ENCODE measurements at regions not wholly inside any gene's neighbourhood (a gene's known extent, or its start where the extent isn't known, plus 50 kb on each side); places are given as distances from the start of the nearest gene placed in this dataset.
"Not testable (repeated sequence)": the region's sequence is repeated elsewhere in the genome, so short reads cannot be mapped to it uniquely, and the experiment has no call there.

DNA sequence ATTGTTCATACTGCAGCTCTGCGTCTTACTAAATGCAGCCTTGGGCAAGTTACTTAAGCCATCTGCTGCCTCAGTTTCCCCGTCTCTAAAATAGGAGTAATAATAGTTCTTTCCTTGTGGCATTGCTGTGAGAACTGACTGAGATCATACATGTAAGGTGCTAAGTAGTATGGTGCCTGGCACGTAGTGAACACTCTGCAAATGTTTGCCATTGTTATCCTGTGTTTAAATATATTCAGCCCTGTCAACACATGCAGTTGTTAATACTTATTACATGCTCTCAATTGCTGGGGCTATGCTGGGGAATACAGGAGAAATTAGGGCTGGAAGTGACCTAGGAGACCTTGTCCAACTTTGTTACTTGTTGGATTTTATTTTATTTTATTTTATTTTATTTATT, 105.2 kb upstream of the RAI14 start:
- Mint-ChIP-seq H3K36me3 (ENCODE audit: insufficient read depth in 2 of 2) (peaks cover 0 to 2% of the 10 kb centered on the region in 2 donors), H3K4me1 (ENCODE audit: low read depth) (no peaks in the 10 kb centered on the region), H3K9me3 (peaks cover 3 to 6% of the 10 kb centered on the region in 2 donors), H3K4me3 (no peak overlapping the region), H3K27ac (no peak overlapping the region), H3K27me3 (ENCODE audit: low read depth) (peaks cover 12% of the 10 kb centered on the region)
- DNase-seq (no peak), ATAC-seq (replicated peaks in 1 of 2) (no peak)

DNA sequence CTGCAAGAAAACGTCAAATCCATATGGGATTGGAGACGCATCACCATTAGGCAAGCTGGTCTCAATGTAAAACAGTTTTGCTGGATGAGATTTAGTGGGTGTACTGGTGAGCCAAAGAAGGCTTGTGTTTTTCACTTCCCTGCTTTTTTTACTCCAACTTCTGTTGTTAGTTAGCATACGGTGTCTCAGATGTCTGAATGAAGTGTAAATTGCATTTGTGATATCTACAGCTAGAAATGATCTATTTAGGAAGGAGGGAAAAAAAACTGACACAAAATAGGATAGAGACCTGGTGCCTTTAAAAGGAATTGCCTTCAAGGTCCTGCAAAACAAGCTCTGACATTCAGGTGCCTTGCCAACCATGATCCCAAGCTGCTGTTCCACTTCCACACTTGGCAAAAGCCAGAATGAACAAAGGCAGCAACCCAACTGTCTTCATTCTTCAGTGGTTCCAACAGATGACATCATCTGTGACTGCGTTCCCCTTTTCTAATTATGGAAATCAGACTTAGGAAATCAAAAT, 104.2 kb upstream of the RAI14 start:
- DNase-seq = no peak
- no peak for ATAC-seq (replicated peaks in 1 of 2)
- peaks cover 0 to under 1% of the 10 kb centered on the region in 2 donors for H3K9me3 Mint-ChIP-seq
- peaks cover 0 to 1% of the 10 kb centered on the region in 2 donors for H3K36me3 Mint-ChIP-seq (ENCODE audit: insufficient read depth in 2 of 2)
- no peak overlapping the region for H3K27ac Mint-ChIP-seq
- H3K27me3 Mint-ChIP-seq (ENCODE audit: low read depth) = peaks cover 8% of the 10 kb centered on the region
- no peak overlapping the region for H3K4me3 Mint-ChIP-seq
- H3K4me1 Mint-ChIP-seq (ENCODE audit: low read depth) = no peaks in the 10 kb centered on the region

DNA sequence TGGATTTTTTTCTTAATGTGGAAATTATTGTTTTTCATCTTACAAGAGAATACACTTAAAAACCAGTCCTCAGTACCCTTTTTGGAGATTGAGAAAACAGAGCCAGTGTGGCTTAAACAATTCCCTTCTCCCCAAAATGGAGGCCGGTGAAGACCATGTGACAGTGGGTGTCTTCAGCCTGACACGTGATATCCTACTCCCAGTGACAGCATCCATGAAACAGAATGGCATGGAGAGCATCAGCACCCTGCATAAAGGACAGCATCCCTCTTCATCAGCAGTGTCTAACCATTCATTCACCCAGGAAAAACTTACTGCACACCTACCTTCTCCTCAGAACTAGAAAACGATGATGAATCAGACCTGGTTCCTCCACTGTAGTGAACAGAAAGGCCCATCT, 103.4 kb upstream of the RAI14 start:
- DNase-seq (no peak), ATAC-seq (replicated peaks in 1 of 2) (no peak)
- no peak overlapping the region for H3K27ac Mint-ChIP-seq
- H3K36me3 Mint-ChIP-seq (ENCODE audit: insufficient read depth in 2 of 2) = no peaks in the 10 kb centered on the region
- H3K4me1 Mint-ChIP-seq (ENCODE audit: low read depth) = no peaks in the 10 kb centered on the region
- no peak overlapping the region for H3K4me3 Mint-ChIP-seq
- H3K27me3 Mint-ChIP-seq (ENCODE audit: low read depth) = peaks cover 8% of the 10 kb centered on the region
- H3K9me3 Mint-ChIP-seq = no peaks in the 10 kb centered on the region

DNA sequence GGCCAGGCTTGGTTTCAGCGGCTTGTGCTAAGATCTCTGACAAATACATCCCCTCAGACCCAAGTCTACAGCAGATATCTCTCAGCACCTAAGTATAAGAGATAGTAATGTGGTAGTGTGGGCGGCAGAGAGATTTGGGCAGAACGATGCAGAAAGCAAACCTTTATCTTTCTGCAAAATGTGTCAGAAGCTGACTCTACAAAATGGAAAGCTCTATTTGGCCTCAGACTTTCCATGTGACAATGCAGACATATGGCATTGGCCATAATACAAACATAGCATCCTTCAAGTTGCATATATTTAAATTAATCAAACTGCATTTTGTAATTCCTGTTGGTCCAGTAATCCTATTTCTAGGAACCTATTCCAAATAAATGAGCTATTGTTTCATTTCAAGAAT, 102.5 kb upstream of the RAI14 start:
- no peak overlapping the region for H3K4me3 Mint-ChIP-seq
- H3K9me3 Mint-ChIP-seq = no peaks in the 10 kb centered on the region
- DNase-seq (no peak), ATAC-seq (replicated peaks in 1 of 2) (no peak)
- H3K4me1 Mint-ChIP-seq (ENCODE audit: low read depth) = no peaks in the 10 kb centered on the region
- peaks cover 6% of the 10 kb centered on the region for H3K27me3 Mint-ChIP-seq (ENCODE audit: low read depth)
- no peaks in the 10 kb centered on the region for H3K36me3 Mint-ChIP-seq (ENCODE audit: insufficient read depth in 2 of 2)
- no peak overlapping the region for H3K27ac Mint-ChIP-seq

DNA sequence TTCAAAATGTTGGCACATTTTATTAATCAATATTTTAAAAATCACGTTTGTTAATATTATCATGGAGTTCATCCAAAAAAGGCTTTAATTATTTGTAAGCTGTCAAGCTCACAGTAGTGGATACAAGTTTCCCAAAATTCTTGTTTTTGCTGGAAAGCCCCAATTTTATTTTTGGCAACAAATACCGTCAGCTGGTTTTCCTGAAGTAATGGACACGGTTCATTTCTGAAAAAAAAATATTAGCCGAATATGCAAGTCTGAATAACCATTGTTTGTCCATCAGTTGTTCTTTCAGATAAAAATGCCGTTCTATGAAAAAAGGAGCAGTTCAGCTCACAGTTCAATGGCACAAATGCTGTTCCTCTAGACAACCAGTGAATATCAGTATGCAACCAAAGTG, 101.5 kb upstream of the RAI14 start:
- Mint-ChIP-seq H3K4me1 (ENCODE audit: low read depth) (no peaks in the 10 kb centered on the region), H3K4me3 (no peak overlapping the region), H3K27me3 (ENCODE audit: low read depth) (no peaks in the 10 kb centered on the region), H3K27ac (no peak overlapping the region), H3K36me3 (ENCODE audit: insufficient read depth in 2 of 2) (no peaks in the 10 kb centered on the region), H3K9me3 (no peaks in the 10 kb centered on the region)
- DNase-seq = no peak
- no peak for ATAC-seq (replicated peaks in 1 of 2)

DNA sequence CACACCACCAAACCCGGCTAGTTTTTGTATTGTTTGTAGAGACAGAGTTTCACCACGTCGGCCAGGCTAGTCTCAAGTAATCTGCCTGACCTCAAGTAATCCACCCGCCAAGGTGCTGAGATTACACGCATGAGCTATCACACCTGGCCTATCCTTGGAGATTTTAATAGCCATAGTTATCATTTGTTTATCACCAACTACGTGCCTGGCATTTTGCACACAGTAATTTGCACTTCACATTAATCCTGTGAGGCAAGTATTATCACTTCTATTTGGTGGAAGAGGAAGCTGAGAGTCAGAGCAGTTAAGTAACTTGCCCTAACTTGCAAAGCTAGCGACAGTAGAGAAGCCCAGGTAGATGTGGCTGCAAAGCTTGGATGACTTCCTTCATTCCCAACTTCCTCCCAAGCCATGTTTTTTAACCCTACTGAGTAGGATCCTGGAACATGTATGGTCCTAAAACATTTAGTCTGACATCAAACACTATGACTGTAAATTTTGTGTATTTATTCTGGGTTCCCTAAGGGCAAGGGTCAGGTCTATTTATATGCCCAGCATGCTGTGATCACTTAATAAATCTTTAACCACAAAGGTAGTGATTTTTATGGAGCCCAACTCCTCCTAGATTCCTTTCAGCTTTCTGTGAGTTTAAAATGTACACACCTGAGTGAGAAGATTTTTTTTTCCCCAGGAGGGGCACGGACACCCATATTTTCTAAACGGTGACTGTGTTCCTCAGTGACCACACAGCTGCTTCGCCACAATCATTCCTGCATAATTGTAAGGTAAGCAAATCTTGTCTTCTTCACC, 100.2 kb upstream of the RAI14 start:
- DNase-seq (no peak), ATAC-seq (replicated peaks in 1 of 2) (no peak)
- Mint-ChIP-seq H3K4me3 (no peak overlapping the region), H3K9me3 (no peaks in the 10 kb centered on the region), H3K27ac (no peak overlapping the region), H3K4me1 (ENCODE audit: low read depth) (no peaks in the 10 kb centered on the region), H3K36me3 (ENCODE audit: insufficient read depth in 2 of 2) (no peaks in the 10 kb centered on the region), H3K27me3 (ENCODE audit: low read depth) (peaks cover 7% of the 10 kb centered on the region)

DNA sequence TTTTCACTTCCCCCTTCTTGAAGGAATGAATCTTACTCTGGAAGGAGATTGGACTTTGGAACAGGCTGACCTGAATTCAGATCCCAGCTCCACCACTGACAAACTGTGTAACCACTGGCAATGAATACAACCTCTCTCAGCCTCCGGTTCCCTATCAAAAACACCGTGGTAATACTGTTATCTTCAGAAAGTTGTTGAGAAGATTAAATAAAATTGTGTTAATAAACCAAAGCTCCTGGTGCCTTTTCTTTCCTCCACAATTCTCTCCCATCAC, 99.7 kb upstream of the RAI14 start:
- no peak for ATAC-seq (replicated peaks in 1 of 2)
- no peaks in the 10 kb centered on the region for H3K4me1 Mint-ChIP-seq (ENCODE audit: low read depth)
- H3K27me3 Mint-ChIP-seq (ENCODE audit: low read depth) = peaks cover 7% of the 10 kb centered on the region
- H3K36me3 Mint-ChIP-seq (ENCODE audit: insufficient read depth in 2 of 2) = no peaks in the 10 kb centered on the region
- no peaks in the 10 kb centered on the region for H3K9me3 Mint-ChIP-seq
- H3K4me3 Mint-ChIP-seq = no peak overlapping the region
- DNase-seq = no peak
- no peak overlapping the region for H3K27ac Mint-ChIP-seq

DNA sequence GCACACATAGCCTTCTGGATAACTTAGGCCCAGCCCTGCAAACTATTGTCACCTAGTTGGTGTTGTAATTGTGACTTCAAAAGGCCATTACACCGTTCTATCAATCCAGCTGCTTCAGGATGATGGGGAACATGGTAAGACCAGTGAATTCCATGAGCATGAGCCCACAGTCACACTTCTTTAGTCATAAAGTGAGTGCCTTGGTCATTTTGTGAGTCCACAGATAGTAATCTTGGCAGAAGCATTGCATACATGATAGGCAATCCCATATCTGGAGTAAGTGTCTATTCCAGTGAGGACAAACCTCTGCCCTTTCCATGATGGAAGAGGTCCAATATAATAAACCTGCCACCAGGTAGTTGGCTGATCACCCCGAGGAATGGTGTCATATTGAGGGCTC, 94.5 kb upstream of the RAI14 start:
- H3K27me3 Mint-ChIP-seq (ENCODE audit: low read depth); H3K9me3 Mint-ChIP-seq; H3K27ac Mint-ChIP-seq; H3K4me1 Mint-ChIP-seq (ENCODE audit: low read depth); H3K36me3 Mint-ChIP-seq (ENCODE audit: insufficient read depth in 2 of 2); H3K4me3 Mint-ChIP-seq; ATAC-seq (replicated peaks in 1 of 2); DNase-seq: not testable (repeated sequence)

DNA sequence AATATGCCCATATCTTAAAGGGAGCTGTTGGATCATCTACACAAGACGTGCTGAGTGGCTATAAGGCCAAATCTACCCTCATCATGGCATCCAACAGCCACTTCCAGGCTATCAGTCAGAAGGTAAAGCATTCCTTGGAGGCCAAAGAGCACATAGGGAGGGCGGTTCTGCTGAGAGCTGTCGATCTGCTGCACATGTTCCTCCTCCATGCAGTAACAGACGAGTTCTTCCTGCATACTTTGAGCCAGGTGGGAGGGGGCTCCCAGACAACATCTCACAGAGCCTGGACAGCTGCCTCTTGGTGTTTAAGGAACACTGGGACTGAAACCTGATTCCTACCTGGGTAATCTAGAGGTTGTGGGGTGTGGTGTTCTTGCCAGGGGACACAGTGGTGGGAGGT, 93.3 kb upstream of the RAI14 start:
- ATAC-seq (replicated peaks in 1 of 2) = no peak
- Mint-ChIP-seq H3K4me3 (no peak overlapping the region), H3K9me3 (no peaks in the 10 kb centered on the region), H3K27me3 (ENCODE audit: low read depth) (peaks cover 7% of the 10 kb centered on the region), H3K4me1 (ENCODE audit: low read depth) (no peaks in the 10 kb centered on the region), H3K27ac (no peak overlapping the region), H3K36me3 (ENCODE audit: insufficient read depth in 2 of 2) (no peaks in the 10 kb centered on the region)
- no peak for DNase-seq

DNA sequence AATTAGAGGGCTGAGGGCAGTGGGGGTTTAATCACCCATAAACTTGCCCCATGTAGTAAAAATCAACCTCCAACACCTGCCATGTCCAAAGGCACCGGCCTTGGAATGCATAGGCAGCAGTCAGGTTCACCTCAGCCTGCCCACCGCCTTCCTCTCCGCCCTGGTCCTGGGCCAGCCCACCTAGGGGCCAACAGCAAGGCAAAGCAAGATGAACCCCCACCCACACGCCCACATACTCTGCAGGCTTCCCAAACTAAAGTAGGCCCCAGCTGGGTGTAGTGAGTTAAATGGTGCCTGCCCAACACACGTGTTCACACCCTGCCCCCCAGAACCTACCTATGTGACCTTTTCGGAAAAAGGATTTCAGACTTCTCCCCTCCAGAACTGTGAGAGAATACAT, 92.9 kb upstream of the RAI14 start:
- Mint-ChIP-seq H3K4me3 (no peak overlapping the region), H3K27ac (no peak overlapping the region), H3K4me1 (ENCODE audit: low read depth) (no peaks in the 10 kb centered on the region), H3K36me3 (ENCODE audit: insufficient read depth in 2 of 2) (no peaks in the 10 kb centered on the region), H3K9me3 (no peaks in the 10 kb centered on the region), H3K27me3 (ENCODE audit: low read depth) (peaks cover 7% of the 10 kb centered on the region)
- ATAC-seq (replicated peaks in 1 of 2) (no peak), DNase-seq (no peak)

DNA sequence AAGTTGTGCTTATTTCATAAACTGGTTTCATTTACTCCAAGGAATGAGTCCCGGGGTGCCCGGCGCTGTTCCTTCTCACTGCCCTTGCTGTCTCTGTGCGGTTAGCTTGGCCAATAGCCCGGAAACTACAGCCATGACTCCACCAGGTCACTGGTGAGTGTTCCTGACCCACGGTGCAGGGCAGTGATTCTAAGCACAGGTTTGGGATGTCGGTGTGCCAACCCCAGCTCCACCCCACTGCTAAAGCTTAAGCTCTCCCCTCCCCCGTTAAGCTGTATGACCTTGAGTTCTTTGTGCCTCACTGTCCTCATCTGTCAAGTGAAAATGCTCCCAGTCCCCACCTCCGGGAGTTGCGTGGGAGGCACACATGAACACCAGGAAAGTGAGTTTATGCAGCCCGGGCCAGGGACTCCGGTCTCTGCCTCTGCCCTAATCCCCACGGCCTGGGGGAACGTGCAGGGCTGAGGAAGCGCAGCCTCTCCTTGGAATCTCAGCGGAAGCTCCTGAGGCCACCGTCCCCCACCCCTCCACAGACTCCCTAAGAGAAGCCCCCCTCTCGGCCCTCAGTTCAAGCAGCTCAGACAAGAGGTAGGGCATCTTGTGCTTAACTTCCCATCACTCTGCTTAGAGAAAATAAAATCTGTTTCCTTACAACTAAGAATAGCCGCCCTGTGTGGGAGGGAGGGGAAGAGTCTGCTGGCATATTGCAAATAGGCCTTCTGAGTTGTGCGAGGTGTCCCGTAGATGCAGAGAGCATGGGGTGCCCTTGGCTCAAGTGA, 92.0 kb upstream of the RAI14 start:
- H3K9me3 Mint-ChIP-seq = no peaks in the 10 kb centered on the region
- DNase-seq = no peak
- no peak overlapping the region for H3K4me3 Mint-ChIP-seq
- H3K4me1 Mint-ChIP-seq (ENCODE audit: low read depth) = no peaks in the 10 kb centered on the region
- no peak for ATAC-seq (replicated peaks in 1 of 2)
- H3K27ac Mint-ChIP-seq = no peak overlapping the region
- H3K36me3 Mint-ChIP-seq (ENCODE audit: insufficient read depth in 2 of 2) = no peaks in the 10 kb centered on the region
- peaks cover 7% of the 10 kb centered on the region for H3K27me3 Mint-ChIP-seq (ENCODE audit: low read depth)

DNA sequence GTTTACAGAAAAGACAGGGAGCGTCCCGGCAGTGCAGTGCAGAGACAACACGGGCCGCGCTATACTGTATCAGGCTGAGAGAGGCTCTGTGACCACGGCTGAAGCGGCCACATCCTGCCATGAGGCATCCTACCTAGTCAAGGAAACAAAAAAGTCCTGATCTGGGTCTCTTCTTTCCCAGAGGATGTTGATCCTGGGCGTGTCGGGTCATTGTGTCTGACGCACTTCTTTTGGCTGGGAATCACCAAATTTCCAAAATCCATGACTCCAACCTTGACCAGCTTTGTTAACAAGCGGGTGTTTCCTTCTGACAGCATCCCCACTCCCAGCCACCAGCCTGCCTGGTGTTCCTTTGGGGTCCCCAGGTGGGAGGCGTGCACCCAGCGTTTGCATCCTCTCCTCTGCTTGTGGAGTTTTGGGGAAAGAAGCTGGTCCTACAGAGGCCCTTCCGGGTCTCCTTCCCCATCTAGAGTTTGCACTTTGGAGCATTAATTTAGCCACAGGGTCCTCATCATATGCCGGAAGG, 91.4 kb upstream of the RAI14 start:
- Mint-ChIP-seq H3K27ac (no peak overlapping the region), H3K9me3 (no peaks in the 10 kb centered on the region), H3K27me3 (ENCODE audit: low read depth) (peaks cover 7% of the 10 kb centered on the region), H3K36me3 (ENCODE audit: insufficient read depth in 2 of 2) (no peaks in the 10 kb centered on the region), H3K4me3 (no peak overlapping the region), H3K4me1 (ENCODE audit: low read depth) (no peaks in the 10 kb centered on the region)
- DNase-seq (no peak), ATAC-seq (replicated peaks in 1 of 2) (no peak)

DNA sequence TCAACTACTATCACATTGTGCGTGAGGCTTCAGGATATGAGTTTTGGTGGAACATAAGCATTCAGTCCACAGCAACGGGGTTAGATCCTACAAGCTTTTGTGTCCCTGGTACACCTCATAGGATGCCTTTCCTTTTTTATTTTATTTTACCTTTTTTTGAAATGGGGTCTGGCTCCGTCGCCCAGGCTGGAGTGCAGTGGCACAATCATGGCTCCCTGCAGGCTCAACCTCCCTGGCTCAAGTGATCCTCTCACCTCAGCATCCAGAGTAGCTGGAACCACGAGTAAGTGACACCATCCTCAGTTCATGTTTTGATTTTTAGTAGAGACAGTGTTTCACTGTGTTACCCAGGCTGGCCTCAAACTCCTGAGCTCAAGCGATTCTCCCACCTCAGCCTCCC, 86.0 kb upstream of the RAI14 start:
- peaks cover 6% of the 10 kb centered on the region for H3K4me1 Mint-ChIP-seq (ENCODE audit: low read depth)
- ATAC-seq (replicated peaks in 1 of 2) = no peak
- H3K36me3 Mint-ChIP-seq (ENCODE audit: insufficient read depth in 2 of 2) = no peaks in the 10 kb centered on the region
- no peak overlapping the region for H3K4me3 Mint-ChIP-seq
- H3K27me3 Mint-ChIP-seq (ENCODE audit: low read depth) = no peaks in the 10 kb centered on the region
- no peak overlapping the region for H3K27ac Mint-ChIP-seq
- DNase-seq = no peak
- no peaks in the 10 kb centered on the region for H3K9me3 Mint-ChIP-seq
